ENCODE measurements at regions not wholly inside any gene's neighbourhood (a gene's known extent, or its start where the extent isn't known, plus 50 kb on each side); places are given as distances from the start of the nearest gene placed in this dataset.

DNA sequence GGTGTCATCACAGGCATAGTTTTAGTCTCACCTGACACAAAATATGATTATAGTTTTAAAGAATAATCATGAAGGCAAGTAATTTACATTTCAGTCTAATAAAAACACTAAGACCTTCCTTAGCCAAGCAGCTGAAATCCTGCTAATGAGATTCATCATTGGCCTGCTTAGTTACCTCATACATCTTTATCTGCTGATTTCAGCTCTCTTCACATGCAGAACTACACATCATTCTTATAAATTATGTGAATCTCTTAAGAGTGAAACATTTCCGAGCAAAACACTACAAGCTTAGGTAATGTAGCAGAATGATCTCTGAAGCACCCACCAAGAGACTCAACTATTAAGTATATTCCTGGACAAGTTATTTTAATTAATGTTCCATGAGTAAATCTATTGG is 198.1 kb downstream of the DPY19L2 start:
- H3K4me3 ChIP-seq (replicated peaks in 1 of 3; ENCODE audit: insufficient read depth in 1 of 3, low read depth in 2 of 3, low read length in 3 of 3) = no peak overlapping the region
- no peaks in the 10 kb centered on the region for H4K20me1 ChIP-seq (ENCODE audit: insufficient read depth, low read length)
- FAIRE-seq (no peak), DNase-seq (ENCODE audit: low spot score) (no peak), ATAC-seq (no peak)
- no peaks in the 10 kb centered on the region for H3K9me3 ChIP-seq (ENCODE audit: low read length)
- H3K27me3 ChIP-seq (ENCODE audit: control insufficient read depth in 1 of 2, insufficient read depth in 2 of 2, low read length in 2 of 2) = no peaks in the 10 kb centered on the region
- no peak for TF ChIP-seq ZNF605 (CRISPR knock-in tag; IDR thresholded peaks at IDR 0.05)
- no peak for TF ChIP-seq PITX1 (CRISPR knock-in tag; IDR thresholded peaks at IDR 0.05)
- TF ChIP-seq, protein P1, sequence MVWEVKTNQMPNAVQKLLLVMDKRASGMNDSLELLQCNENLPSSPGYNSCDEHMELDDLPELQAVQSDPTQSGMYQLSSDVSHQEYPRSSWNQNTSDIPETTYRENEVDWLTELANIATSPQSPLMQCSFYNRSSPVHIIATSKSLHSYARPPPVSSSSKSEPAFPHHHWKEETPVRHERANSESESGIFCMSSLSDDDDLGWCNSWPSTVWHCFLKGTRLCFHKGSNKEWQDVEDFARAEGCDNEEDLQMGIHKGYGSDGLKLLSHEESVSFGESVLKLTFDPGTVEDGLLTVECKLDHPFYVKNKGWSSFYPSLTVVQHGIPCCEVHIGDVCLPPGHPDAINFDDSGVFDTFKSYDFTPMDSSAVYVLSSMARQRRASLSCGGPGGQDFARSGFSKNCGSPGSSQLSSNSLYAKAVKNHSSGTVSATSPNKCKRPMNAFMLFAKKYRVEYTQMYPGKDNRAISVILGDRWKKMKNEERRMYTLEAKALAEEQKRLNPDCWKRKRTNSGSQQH (CRISPR knock-in tag; IDR thresholded peaks at IDR 0.05; ENCODE audit: low read depth) = no peak
- H3K79me2 ChIP-seq (ENCODE audit: insufficient read depth, low read length) = no peaks in the 10 kb centered on the region
- CTCF ChIA-PET (ENCODE audit: low intra/inter-chr PET ratio, low total read pairs) = no interaction called here
- H2AFZ ChIP-seq (ENCODE audit: low read length) = no peak overlapping the region
- H3K9ac ChIP-seq (ENCODE audit: insufficient read depth, low read depth, low read length) = no peak overlapping the region
- no peak overlapping the region for H3K4me2 ChIP-seq (ENCODE audit: low read depth, low read length)
- no peaks in the 10 kb centered on the region for H3K36me3 ChIP-seq (replicated peaks in 1 of 2; ENCODE audit: control insufficient read depth in 1 of 2, insufficient read depth in 2 of 2, low read length in 2 of 2)
- POLR2A ChIA-PET = no interaction called here
- intact Hi-C loops (cut with micrococcal nuclease; ENCODE audit: unreplicated experiment) = no loop called here
- in situ Hi-C loops (cut with HindIII; ENCODE audit: extremely low pct_ligation_motif_present, low pct_unique_long_range_greater_than_20kb) = no loop called here
- no peak overlapping the region for H3K27ac ChIP-seq (ENCODE audit: extremely low read length, insufficient read depth, low read length)
- no TSS peak for BruUV-seq (replicated peaks)
- 0% methylated on average over 1 of the region's 1 CpG for WGBS (ENCODE audit: low lambda C conversion rate)
- H3K4me1 ChIP-seq (ENCODE audit: insufficient read depth, low read length) = no peaks in the 10 kb centered on the region

DNA sequence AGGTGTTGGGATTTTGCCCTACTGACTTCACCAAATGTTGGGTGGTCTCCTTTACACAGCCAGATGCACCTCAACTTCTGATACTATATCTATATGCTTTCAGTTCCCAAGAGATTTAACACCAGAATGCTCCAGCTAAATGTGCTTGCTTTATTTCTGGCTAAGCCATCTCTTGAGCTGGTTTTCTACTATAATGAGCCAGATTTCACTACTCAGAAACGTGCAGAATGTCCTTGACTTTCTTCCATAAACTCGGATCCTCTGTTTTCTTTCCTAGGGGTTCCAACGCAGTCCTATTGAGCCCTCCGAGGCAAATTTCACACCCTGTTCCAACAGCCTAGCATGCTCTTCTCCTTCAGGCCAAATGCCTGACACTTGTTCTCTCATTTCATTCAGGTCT is 200.3 kb downstream of the DPY19L2 start:
- H3K4me2 ChIP-seq (ENCODE audit: low read depth, low read length) = no peak overlapping the region
- no peak overlapping the region for H3K4me3 ChIP-seq (replicated peaks in 1 of 3; ENCODE audit: insufficient read depth in 1 of 3, low read depth in 2 of 3, low read length in 3 of 3)
- no peak for DNase-seq (ENCODE audit: low spot score)
- POLR2A ChIA-PET = no interaction called here
- no peaks in the 10 kb centered on the region for H3K27me3 ChIP-seq (ENCODE audit: control insufficient read depth in 1 of 2, insufficient read depth in 2 of 2, low read length in 2 of 2)
- no peak overlapping the region for H3K27ac ChIP-seq (ENCODE audit: extremely low read length, insufficient read depth, low read length)
- CTCF ChIA-PET (ENCODE audit: low intra/inter-chr PET ratio, low total read pairs) = no interaction called here
- no TSS peak for BruUV-seq (replicated peaks)
- H2AFZ ChIP-seq (ENCODE audit: low read length) = no peak overlapping the region
- no peaks in the 10 kb centered on the region for H3K4me1 ChIP-seq (ENCODE audit: insufficient read depth, low read length)
- intact Hi-C loops (cut with micrococcal nuclease; ENCODE audit: unreplicated experiment) = no loop called here
- no peaks in the 10 kb centered on the region for H3K79me2 ChIP-seq (ENCODE audit: insufficient read depth, low read length)
- no peaks in the 10 kb centered on the region for H3K36me3 ChIP-seq (replicated peaks in 1 of 2; ENCODE audit: control insufficient read depth in 1 of 2, insufficient read depth in 2 of 2, low read length in 2 of 2)
- no peak overlapping the region for H3K9ac ChIP-seq (ENCODE audit: insufficient read depth, low read depth, low read length)
- H4K20me1 ChIP-seq (ENCODE audit: insufficient read depth, low read length) = no peaks in the 10 kb centered on the region
- 0% methylated on average over 4 of the region's 4 CpGs for WGBS (ENCODE audit: low lambda C conversion rate)
- no peak for ATAC-seq
- no peak for FAIRE-seq
- no peaks in the 10 kb centered on the region for H3K9me3 ChIP-seq (ENCODE audit: low read length)
- in situ Hi-C loops (cut with HindIII; ENCODE audit: extremely low pct_ligation_motif_present, low pct_unique_long_range_greater_than_20kb) = no loop called here
- TF ChIP-seq, protein P2, sequence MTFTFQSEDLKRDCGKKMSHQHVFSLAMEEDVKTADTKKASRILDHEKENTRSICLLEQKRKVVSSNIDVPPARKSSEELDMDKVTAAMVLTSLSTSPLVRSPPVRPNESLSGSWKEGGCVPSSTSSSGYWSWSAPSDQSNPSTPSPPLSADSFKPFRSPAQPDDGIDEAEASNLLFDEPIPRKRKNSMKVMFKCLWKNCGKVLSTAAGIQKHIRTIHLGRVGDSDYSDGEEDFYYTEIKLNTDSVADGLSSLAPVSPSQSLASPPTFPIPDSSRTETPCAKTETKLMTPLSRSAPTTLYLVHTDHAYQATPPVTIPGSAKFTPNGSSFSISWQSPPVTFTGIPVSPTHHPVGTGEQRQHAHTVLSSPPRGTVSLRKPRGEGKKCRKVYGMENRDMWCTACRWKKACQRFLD (CRISPR knock-in tag; IDR thresholded peaks at IDR 0.05; ENCODE audit: borderline replicate concordance) = no peak
- TF ChIP-seq ZNF331 (CRISPR knock-in tag; IDR thresholded peaks at IDR 0.05) (no peak), MAFK (conservative IDR thresholded peaks at IDR 0.05 in 1 of 2, IDR thresholded peaks at IDR 0.05 in 1 of 2; ENCODE audit: low read length in 2 of 2) (no peak), KDM5A (IDR thresholded peaks at IDR 0.05; ENCODE audit: borderline replicate concordance, low read length) (no peak), ZFP36 (IDR thresholded peaks at IDR 0.05; ENCODE audit: borderline replicate concordance, low read depth, low read length, partially characterized antibody) (no peak), KDM3A (CRISPR knock-in tag; IDR thresholded peaks at IDR 0.05; ENCODE audit: low read depth) (no peak)
- TF ChIP-seq, protein P3, sequence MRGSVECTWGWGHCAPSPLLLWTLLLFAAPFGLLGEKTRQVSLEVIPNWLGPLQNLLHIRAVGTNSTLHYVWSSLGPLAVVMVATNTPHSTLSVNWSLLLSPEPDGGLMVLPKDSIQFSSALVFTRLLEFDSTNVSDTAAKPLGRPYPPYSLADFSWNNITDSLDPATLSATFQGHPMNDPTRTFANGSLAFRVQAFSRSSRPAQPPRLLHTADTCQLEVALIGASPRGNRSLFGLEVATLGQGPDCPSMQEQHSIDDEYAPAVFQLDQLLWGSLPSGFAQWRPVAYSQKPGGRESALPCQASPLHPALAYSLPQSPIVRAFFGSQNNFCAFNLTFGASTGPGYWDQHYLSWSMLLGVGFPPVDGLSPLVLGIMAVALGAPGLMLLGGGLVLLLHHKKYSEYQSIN (CRISPR knock-in tag; IDR thresholded peaks at IDR 0.05; ENCODE audit: borderline replicate concordance) = no peak
- TF ChIP-seq, protein P4, sequence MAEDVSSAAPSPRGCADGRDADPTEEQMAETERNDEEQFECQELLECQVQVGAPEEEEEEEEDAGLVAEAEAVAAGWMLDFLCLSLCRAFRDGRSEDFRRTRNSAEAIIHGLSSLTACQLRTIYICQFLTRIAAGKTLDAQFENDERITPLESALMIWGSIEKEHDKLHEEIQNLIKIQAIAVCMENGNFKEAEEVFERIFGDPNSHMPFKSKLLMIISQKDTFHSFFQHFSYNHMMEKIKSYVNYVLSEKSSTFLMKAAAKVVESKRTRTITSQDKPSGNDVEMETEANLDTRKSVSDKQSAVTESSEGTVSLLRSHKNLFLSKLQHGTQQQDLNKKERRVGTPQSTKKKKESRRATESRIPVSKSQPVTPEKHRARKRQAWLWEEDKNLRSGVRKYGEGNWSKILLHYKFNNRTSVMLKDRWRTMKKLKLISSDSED (CRISPR knock-in tag; IDR thresholded peaks at IDR 0.05) = no peak

Measured in HepG2 (cell line).